GM04503 (cell line): ENCODE measurements at regions not wholly inside any gene's neighbourhood (a gene's known extent, or its start where the extent isn't known, plus 50 kb on each side); places are given as distances from the start of the nearest gene placed in this dataset.
"Not testable (repeated sequence)": the region's sequence is repeated elsewhere in the genome, so short reads cannot be mapped to it uniquely, and the experiment has no call there.

Experiments used
- DNase-seq: peaks from one replicate; pipeline ENCODE4 v3.0.0-alpha.2; 2012; ENCODE audit warnings: low read depth

GRCh38 chr2:13218205-13218604 is 501.5 kb downstream of the TRIB2 start:
- no peak for DNase-seq

GRCh38 chr2:13227578-13227977 is 510.8 kb downstream of the TRIB2 start:
- DNase-seq = no peak

GRCh38 chr2:13230221-13230620 is 513.5 kb downstream of the TRIB2 start:
- no peak for DNase-seq

- DNase-seq = no peak
These were observed 523.3 kb downstream of the TRIB2 start for GRCh38 chr2:13240061-13240460.

GRCh38 chr2:13240789-13241487 is 524.2 kb downstream of the TRIB2 start:
- no peak for DNase-seq

- DNase-seq = no peak
These were observed 535.9 kb downstream of the TRIB2 start for GRCh38 chr2:13252615-13253014.

GRCh38 chr2:13255485-13255884 is 538.7 kb downstream of the TRIB2 start:
- DNase-seq = no peak

- DNase-seq = no peak
These were observed 543.7 kb downstream of the TRIB2 start for GRCh38 chr2:13260402-13260801.

- DNase-seq = no peak
These were observed 549.4 kb downstream of the TRIB2 start for GRCh38 chr2:13266166-13266565.

GRCh38 chr2:13284688-13285087 is 568.0 kb downstream of the TRIB2 start:
- no peak for DNase-seq

GRCh38 chr2:13289310-13289709 is 572.6 kb downstream of the TRIB2 start:
- DNase-seq = no peak

GRCh38 chr2:13308478-13308805 is 591.7 kb downstream of the TRIB2 start:
- DNase-seq = not testable (repeated sequence)

GRCh38 chr2:13308989-13309388 is 592.3 kb downstream of the TRIB2 start:
- no peak for DNase-seq

GRCh38 chr2:13332060-13332459 is 615.3 kb downstream of the TRIB2 start:
- DNase-seq = no peak

- DNase-seq = not testable (repeated sequence)
These were observed 617.3 kb downstream of the TRIB2 start for GRCh38 chr2:13334071-13334470.

- DNase-seq = no peak
These were observed 617.8 kb downstream of the TRIB2 start for GRCh38 chr2:13334545-13334944.

GRCh38 chr2:13335862-13336535 is 619.3 kb downstream of the TRIB2 start:
- no peak for DNase-seq

GRCh38 chr2:13351068-13351467 is 634.3 kb downstream of the TRIB2 start:
- DNase-seq = no peak

GRCh38 chr2:13353083-13353482 is 636.3 kb downstream of the TRIB2 start:
- no peak for DNase-seq

GRCh38 chr2:13354031-13354430 is 637.3 kb downstream of the TRIB2 start:
- no peak for DNase-seq

- not testable (repeated sequence) for DNase-seq
These were observed 665.2 kb downstream of the TRIB2 start for GRCh38 chr2:13381928-13382327.

GRCh38 chr2:13389172-13389571 is 672.4 kb downstream of the TRIB2 start:
- DNase-seq = not testable (repeated sequence)

- DNase-seq = no peak
These were observed 673.9 kb downstream of the TRIB2 start for GRCh38 chr2:13390676-13391075.

GRCh38 chr2:13401312-13401711 is 684.6 kb downstream of the TRIB2 start:
- no peak for DNase-seq
